ENCODE measurements at regions not wholly inside any gene's neighbourhood (a gene's known extent, or its start where the extent isn't known, plus 50 kb on each side); places are given as distances from the start of the nearest gene placed in this dataset.
A peak's percentile ranks its signal among the peaks of the same experiment; 100 is the strongest.

DNA sequence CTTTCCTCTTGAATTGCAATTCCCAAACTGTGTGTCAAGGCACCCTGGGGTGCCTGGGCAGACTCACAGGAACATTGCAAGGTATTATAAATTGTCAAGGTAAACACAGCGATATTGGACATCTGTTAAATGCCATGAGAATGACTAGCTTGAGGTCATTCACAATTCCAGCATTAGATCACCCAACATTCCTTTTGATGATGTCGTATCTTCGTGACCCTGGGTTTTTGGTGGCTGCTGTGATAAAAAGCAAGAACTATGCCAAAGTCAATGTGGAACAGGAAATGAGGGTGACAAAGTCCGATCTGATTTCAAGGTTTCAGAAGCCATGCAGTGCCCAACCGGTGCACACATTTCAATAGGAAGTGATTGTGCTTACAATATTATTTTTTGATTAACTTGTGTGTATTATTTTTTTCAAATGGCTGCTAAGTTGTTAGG lies 458.4 kb downstream of the MIAT start:
- H3K4me3 ChIP-seq (ENCODE audit: low read length), result no peak overlapping the region
- no peaks in the 10 kb centered on the region for H3K36me3 ChIP-seq (ENCODE audit: control insufficient read depth, insufficient read depth, low read length)
- no peak overlapping the region for H3K27ac ChIP-seq (ENCODE audit: low read length)
- DNase-seq, result no peak
- no peaks in the 10 kb centered on the region for H3K27me3 ChIP-seq (ENCODE audit: control insufficient read depth, insufficient read depth, low read length)
- H3K4me1 ChIP-seq (ENCODE audit: control insufficient read depth, insufficient read depth, low read length), result peaks cover 9% of the 10 kb centered on the region
- H3K9me3 ChIP-seq (replicated peaks; ENCODE audit: control insufficient read depth, low read depth, low read length), result peaks cover 4% of the 10 kb centered on the region
- 60% methylated on average over 1 of the region's 5 CpGs for WGBS (ENCODE audit: insufficient coverage)

DNA sequence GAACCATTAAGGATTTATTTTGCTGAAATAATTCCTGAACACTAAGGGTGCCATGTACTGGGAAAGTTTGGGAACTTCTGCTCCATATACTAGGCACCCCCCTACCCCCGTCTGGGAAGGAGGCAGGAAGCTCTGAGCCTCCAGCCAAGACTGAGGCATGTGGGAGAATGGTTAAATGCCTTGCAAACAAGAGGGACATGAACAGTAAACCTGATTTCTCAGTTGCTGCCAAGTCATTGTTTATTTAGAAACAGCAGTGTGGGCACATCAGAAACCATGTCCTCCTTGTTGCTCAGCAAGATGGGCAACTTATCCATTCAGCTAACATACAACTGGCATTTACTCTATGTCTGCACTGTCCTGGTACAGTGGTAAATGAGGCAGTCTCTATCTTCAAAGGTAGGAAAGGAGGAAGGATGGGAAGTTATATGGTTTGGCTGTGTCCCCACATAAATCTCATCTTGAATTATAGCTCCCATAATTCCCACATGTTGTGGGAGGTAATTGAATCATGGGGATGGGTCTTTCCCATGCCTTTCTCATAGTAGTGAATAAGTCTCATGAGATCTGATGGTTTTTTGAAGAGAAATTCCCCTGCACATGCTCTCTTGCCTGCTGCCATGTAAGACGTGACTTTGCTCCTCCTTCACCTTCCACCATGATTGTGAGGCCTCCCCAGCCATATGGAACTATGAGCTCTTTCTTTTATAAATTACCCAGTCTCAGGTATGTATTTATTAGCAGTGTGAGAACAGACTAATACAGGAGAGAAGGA lies 459.1 kb downstream of the MIAT start:
- Histone ChIP-seq H3K4me3 (ENCODE audit: low read length) (no peak overlapping the region), H3K27ac (ENCODE audit: low read length) (no peak overlapping the region), H3K9me3 (replicated peaks; ENCODE audit: control insufficient read depth, low read depth, low read length) (peaks cover 4% of the 10 kb centered on the region), H3K4me1 (ENCODE audit: control insufficient read depth, insufficient read depth, low read length) (peaks cover 2% of the 10 kb centered on the region), H3K27me3 (ENCODE audit: control insufficient read depth, insufficient read depth, low read length) (no peaks in the 10 kb centered on the region), H3K36me3 (ENCODE audit: control insufficient read depth, insufficient read depth, low read length) (no peaks in the 10 kb centered on the region)
- WGBS (ENCODE audit: insufficient coverage), result no CpG with 5 or more reads among the region's 2 CpGs
- no peak for DNase-seq

DNA sequence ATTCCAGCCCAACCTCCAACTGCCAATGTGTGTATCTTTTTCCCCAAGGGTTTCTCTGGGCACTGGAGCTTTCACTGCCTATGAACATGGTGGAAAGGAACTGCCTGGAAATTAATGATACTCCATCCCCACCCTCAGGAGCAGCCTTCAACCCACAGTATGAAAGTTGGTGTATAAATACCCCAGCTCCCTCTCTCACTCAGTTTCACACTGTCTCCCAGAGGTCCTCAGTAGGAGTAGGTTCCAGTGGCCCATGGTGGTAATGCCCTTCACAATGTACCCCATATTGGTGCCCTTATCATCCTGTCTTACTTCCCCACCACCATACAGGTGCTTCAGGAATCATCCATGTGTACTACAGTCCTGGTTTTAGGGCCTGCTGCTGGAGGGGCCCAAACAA lies 462.6 kb downstream of the MIAT start:
- DNase-seq, result no peak
- Histone ChIP-seq H3K4me1 (ENCODE audit: control insufficient read depth, insufficient read depth, low read length) (peaks cover 7% of the 10 kb centered on the region), H3K9me3 (replicated peaks; ENCODE audit: control insufficient read depth, low read depth, low read length) (no peaks in the 10 kb centered on the region), H3K27ac (ENCODE audit: low read length) (no peak overlapping the region), H3K4me3 (ENCODE audit: low read length) (no peak overlapping the region), H3K36me3 (ENCODE audit: control insufficient read depth, insufficient read depth, low read length) (no peaks in the 10 kb centered on the region), H3K27me3 (ENCODE audit: control insufficient read depth, insufficient read depth, low read length) (peaks cover 3% of the 10 kb centered on the region)

DNA sequence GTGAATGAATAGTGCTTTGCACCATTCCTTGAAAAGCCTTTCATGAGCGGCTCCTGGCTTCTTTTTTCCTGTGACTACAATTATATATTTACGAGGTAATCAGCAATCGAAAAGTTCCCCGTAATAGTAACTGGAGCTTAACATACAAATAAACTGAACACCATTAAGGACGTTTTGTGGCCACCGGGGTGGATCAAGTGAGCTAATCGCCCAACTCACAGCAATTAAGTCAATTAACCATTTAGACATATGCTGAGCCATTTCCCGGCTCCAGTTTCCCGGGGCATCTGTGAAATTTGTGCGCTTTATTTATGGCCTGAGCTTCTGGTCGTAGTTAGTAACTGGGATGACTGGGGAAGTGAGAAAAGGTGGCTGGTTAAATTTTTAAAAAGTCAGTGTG lies 465.2 kb downstream of the MIAT start:
- Histone ChIP-seq H3K9me3 (replicated peaks; ENCODE audit: control insufficient read depth, low read depth, low read length) (no peaks in the 10 kb centered on the region), H3K27me3 (ENCODE audit: control insufficient read depth, insufficient read depth, low read length) (peaks cover 3% of the 10 kb centered on the region), H3K4me1 (ENCODE audit: control insufficient read depth, insufficient read depth, low read length) (peaks cover 7% of the 10 kb centered on the region), H3K27ac (ENCODE audit: low read length) (no peak overlapping the region), H3K4me3 (ENCODE audit: low read length) (no peak overlapping the region), H3K36me3 (ENCODE audit: control insufficient read depth, insufficient read depth, low read length) (no peaks in the 10 kb centered on the region)
- no peak for DNase-seq
- WGBS (ENCODE audit: insufficient coverage), result 51% methylated on average over 5 of the region's 11 CpGs

DNA sequence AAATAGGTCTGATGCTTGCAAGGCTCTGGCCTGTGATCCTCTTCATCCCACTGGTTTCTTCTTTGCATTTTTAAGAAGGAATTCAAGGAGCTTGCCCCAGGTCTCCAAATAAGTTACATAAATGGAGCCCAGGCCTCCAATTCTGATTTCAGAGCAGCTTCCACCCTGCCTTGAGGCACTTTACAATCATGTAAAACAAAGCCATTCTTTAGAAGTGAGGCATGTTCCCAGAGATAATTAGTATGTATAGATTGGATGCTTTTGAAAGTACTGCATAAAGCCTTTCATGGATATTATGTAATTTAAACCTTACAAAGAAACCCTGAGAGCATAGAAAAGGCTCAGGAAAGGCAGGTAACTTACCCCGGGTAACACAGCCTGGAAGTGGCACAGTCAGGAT lies 466.5 kb downstream of the MIAT start:
- Histone ChIP-seq H3K9me3 (replicated peaks; ENCODE audit: control insufficient read depth, low read depth, low read length) (no peaks in the 10 kb centered on the region), H3K4me1 (ENCODE audit: control insufficient read depth, insufficient read depth, low read length) (peaks cover 7% of the 10 kb centered on the region), H3K36me3 (ENCODE audit: control insufficient read depth, insufficient read depth, low read length) (no peaks in the 10 kb centered on the region), H3K4me3 (ENCODE audit: low read length) (no peak overlapping the region), H3K27ac (ENCODE audit: low read length) (no peak overlapping the region), H3K27me3 (ENCODE audit: control insufficient read depth, insufficient read depth, low read length) (peaks cover 3% of the 10 kb centered on the region)
- no peak for DNase-seq
- 67% methylated on average over 1 of the region's 1 CpG for WGBS (ENCODE audit: insufficient coverage)

DNA sequence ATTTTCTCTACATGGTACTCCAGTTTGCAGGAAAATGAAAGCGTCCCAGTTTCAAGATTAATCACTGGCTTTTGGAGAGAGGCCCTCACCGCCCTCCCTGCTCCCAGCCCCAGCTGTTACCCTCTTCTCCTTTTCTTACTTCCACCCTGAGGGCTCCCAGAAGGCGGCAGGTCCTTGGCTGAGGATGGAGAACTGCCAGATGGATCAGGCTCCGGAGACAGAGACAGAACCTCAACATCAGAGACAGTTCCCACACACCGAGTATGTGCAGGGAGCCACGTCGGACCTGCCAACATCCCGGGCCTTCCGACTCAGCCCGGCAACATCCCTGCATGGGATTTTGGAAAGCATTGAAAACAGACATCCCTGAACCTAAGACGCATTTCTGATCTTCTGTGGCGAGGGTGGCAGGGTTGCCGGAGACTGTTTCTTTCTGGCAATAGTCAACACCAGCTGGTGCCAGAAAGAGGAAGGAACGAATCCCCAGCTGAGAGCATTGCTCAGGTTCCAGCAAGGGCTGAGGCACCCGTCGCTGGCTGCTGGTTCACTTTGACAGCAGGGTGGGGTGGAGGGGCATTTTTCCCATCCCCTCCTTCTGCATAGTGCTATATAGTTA lies 467.1 kb downstream of the MIAT start:
- H3K27me3 ChIP-seq (ENCODE audit: control insufficient read depth, insufficient read depth, low read length), result peaks cover 3% of the 10 kb centered on the region
- no peaks in the 10 kb centered on the region for H3K9me3 ChIP-seq (replicated peaks; ENCODE audit: control insufficient read depth, low read depth, low read length)
- no peaks in the 10 kb centered on the region for H3K36me3 ChIP-seq (ENCODE audit: control insufficient read depth, insufficient read depth, low read length)
- DNase-seq, result peak; percentile 37
- H3K4me3 ChIP-seq (ENCODE audit: low read length), result no peak overlapping the region
- WGBS (ENCODE audit: insufficient coverage), result 34% methylated on average over 10 of the region's 16 CpGs
- no peak overlapping the region for H3K27ac ChIP-seq (ENCODE audit: low read length)
- peaks cover 7% of the 10 kb centered on the region for H3K4me1 ChIP-seq (ENCODE audit: control insufficient read depth, insufficient read depth, low read length)

DNA sequence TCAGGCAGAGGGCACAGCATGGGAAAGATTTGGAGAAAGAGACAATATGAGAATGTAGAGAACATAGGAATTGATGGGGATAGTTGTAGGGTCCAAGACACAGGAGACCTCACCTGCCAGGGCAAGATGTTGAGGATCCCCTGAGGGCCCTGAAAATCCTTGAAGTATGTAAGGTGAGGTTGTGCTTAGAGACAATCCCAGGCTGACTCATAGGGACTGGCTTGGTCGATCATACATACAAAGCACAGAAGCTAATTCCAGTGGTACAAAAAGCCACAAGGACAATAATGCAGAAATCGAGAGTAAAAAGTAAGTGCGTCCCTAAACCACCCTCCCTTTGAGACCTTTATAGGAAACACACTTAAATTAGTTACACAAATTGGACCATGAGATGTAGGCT lies 468.2 kb downstream of the MIAT start:
- Histone ChIP-seq H3K27me3 (ENCODE audit: control insufficient read depth, insufficient read depth, low read length) (peaks cover 3% of the 10 kb centered on the region), H3K9me3 (replicated peaks; ENCODE audit: control insufficient read depth, low read depth, low read length) (no peaks in the 10 kb centered on the region), H3K4me1 (ENCODE audit: control insufficient read depth, insufficient read depth, low read length) (peaks cover 7% of the 10 kb centered on the region), H3K4me3 (ENCODE audit: low read length) (no peak overlapping the region), H3K27ac (ENCODE audit: low read length) (no peak overlapping the region), H3K36me3 (ENCODE audit: control insufficient read depth, insufficient read depth, low read length) (no peaks in the 10 kb centered on the region)
- WGBS (ENCODE audit: insufficient coverage), result no CpG with 5 or more reads among the region's 3 CpGs
- no peak for DNase-seq

DNA sequence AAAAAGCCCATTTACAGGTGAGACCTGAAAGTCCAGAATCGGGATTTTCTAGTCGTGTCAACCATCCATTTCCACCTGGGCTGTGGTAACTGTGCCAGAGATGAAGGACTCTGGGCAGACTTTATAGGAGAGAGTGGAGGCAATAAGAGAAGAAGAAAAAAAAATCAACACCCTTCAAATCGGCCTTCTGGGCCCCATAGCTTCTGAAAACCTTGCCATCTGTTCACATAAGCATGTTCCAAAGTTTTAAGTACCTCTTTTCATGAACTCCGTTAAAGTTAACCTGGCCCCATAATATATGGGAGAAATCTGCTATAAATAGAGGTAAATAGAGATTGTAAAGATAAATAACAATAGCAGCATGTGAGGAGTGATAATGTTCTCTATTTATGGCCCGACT lies 470.5 kb downstream of the MIAT start:
- Histone ChIP-seq H3K36me3 (ENCODE audit: control insufficient read depth, insufficient read depth, low read length) (no peaks in the 10 kb centered on the region), H3K4me3 (ENCODE audit: low read length) (no peak overlapping the region), H3K4me1 (ENCODE audit: control insufficient read depth, insufficient read depth, low read length) (peaks cover 12% of the 10 kb centered on the region), H3K27me3 (ENCODE audit: control insufficient read depth, insufficient read depth, low read length) (peaks cover 8% of the 10 kb centered on the region), H3K9me3 (replicated peaks; ENCODE audit: control insufficient read depth, low read depth, low read length) (no peaks in the 10 kb centered on the region), H3K27ac (ENCODE audit: low read length) (no peak overlapping the region)
- no CpG with 5 or more reads among the region's 5 CpGs for WGBS (ENCODE audit: insufficient coverage)
- DNase-seq, result no peak

DNA sequence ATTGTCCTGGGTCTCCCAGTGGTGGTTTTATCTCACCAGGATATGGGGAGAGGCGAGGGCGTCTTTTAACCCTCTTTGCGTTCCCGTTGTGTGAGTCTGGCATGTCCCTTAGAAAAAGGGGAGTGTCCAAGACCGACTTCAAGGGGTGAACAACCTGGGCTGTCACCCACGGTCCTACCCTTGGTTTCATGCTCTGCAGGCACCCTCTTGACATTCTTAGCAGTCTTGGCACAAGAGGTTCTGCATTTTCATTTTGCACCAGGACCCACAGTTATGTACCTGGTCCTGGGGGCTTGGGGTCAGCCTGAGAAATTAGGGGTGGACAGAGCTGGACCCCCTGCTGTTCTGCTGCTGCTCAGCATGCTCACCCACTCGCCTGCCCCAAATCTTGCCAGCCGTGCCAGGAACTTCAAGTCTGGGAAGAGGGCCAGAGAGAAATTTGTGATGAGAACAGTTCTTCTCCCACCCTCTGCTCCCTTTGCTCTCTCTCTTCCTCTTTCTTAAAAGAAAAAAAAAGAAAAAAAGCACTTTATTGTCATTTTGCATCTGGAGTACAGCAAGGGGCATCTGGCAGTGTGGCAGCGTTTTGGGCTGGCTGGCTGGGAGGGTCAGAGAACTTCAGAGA lies 471.2 kb downstream of the MIAT start:
- Histone ChIP-seq H3K36me3 (ENCODE audit: control insufficient read depth, insufficient read depth, low read length) (no peaks in the 10 kb centered on the region), H3K27me3 (ENCODE audit: control insufficient read depth, insufficient read depth, low read length) (peaks cover 10% of the 10 kb centered on the region), H3K4me3 (ENCODE audit: low read length) (no peak overlapping the region), H3K27ac (ENCODE audit: low read length) (no peak overlapping the region), H3K9me3 (replicated peaks; ENCODE audit: control insufficient read depth, low read depth, low read length) (no peaks in the 10 kb centered on the region), H3K4me1 (ENCODE audit: control insufficient read depth, insufficient read depth, low read length) (peaks cover 17% of the 10 kb centered on the region)
- WGBS (ENCODE audit: insufficient coverage), result 59% methylated on average over 6 of the region's 9 CpGs
- DNase-seq, result peak; percentile 39

DNA sequence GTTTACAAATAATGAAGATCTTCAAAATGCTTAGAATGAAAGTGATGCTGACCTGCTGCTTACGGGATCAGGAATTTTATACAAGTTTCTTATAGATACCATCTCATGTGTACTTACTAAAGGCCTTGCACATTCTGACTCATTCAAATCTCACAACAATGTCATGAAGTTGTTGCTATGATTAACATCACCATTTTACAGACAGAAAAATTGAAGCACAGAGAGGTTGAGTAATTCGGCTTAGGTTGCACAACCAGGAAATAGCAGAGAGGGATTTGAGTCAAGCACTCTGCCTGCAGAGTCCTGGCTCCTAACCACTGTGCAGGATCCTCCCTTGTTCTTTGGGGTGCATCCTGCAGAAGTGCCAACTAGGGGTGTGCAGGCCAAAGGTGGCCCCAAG lies 471.9 kb downstream of the MIAT start:
- WGBS (ENCODE audit: insufficient coverage), result 83% methylated on average over 1 of the region's 2 CpGs
- Histone ChIP-seq H3K27me3 (ENCODE audit: control insufficient read depth, insufficient read depth, low read length) (peaks cover 11% of the 10 kb centered on the region), H3K9me3 (replicated peaks; ENCODE audit: control insufficient read depth, low read depth, low read length) (no peaks in the 10 kb centered on the region), H3K27ac (ENCODE audit: low read length) (no peak overlapping the region), H3K4me1 (ENCODE audit: control insufficient read depth, insufficient read depth, low read length) (peaks cover 21% of the 10 kb centered on the region), H3K4me3 (ENCODE audit: low read length) (no peak overlapping the region), H3K36me3 (ENCODE audit: control insufficient read depth, insufficient read depth, low read length) (no peaks in the 10 kb centered on the region)
- no peak for DNase-seq
